Skin epidermis (tissue), 12 donors: ENCODE measurements at regions not wholly inside any gene's neighbourhood (a gene's known extent, or its start where the extent isn't known, plus 50 kb on each side); places are given as distances from the start of the nearest gene placed in this dataset.

Experiments
- H3K27ac ChIP-seq, 21 experiments: fragments of 200-600 bp; sonication (generic) in 11 of 21; one replicate each; pipeline ENCODE4 v1.5.0; 2020; ENCODE audit warnings: mild to moderate bottlenecking in 3 of 21, inconsistent platforms in 2 of 21, moderate library complexity in 2 of 21
- H3K4me3 ChIP-seq, 7 experiments: fragments of 200-600 bp; sonication (generic) in 2 of 7; one replicate each; pipeline ENCODE4 v1.5.0; 2020; ENCODE audit warnings: inconsistent platforms in 2 of 7, mild to moderate bottlenecking in 2 of 7, moderate library complexity in 1 of 7

GRCh38 chr15:61319892-61320291 is 90.8 kb upstream of the RORA start:
- no peak overlapping the region for H3K27ac ChIP-seq
- H3K4me3 ChIP-seq: no peak overlapping the region

GRCh38 chr15:61318802-61319525 is 89.9 kb upstream of the RORA start:
- Histone ChIP-seq H3K27ac (no peak overlapping the region), H3K4me3 (no peak overlapping the region)

GRCh38 chr15:61318301-61318700 is 89.2 kb upstream of the RORA start:
- H3K4me3 ChIP-seq: no peak overlapping the region
- no peak overlapping the region for H3K27ac ChIP-seq

GRCh38 chr15:61315471-61315870 is 86.4 kb upstream of the RORA start:
- Histone ChIP-seq H3K27ac (no peak overlapping the region), H3K4me3 (no peak overlapping the region)

- no peak overlapping the region for H3K27ac ChIP-seq
- H3K4me3 ChIP-seq: no peak overlapping the region
Measured at GRCh38 chr15:61314427-61314826, 85.3 kb upstream of the RORA start.

- Histone ChIP-seq H3K27ac (no peak overlapping the region), H3K4me3 (no peak overlapping the region)
Measured at GRCh38 chr15:61309617-61310016, 80.5 kb upstream of the RORA start.

GRCh38 chr15:61309031-61309511 is 80.0 kb upstream of the RORA start:
- Histone ChIP-seq H3K27ac (no peak overlapping the region), H3K4me3 (no peak overlapping the region)

- no peak overlapping the region for H3K27ac ChIP-seq
- no peak overlapping the region for H3K4me3 ChIP-seq
Measured at GRCh38 chr15:61308437-61308836, 79.3 kb upstream of the RORA start.

- H3K27ac ChIP-seq: no peak overlapping the region
Measured at GRCh38 chr15:61307474-61307873, 78.4 kb upstream of the RORA start.

GRCh38 chr15:61301701-61302100 is 72.6 kb upstream of the RORA start:
- H3K4me3 ChIP-seq: no peak overlapping the region
- H3K27ac ChIP-seq: no peak overlapping the region

More at GRCh38 chr15:61307474-61307873, 78.4 kb upstream of the RORA start:
- H3K4me3 ChIP-seq: no peak overlapping the region

GRCh38 chr15:61299075-61299763 is 70.1 kb upstream of the RORA start:
- Histone ChIP-seq H3K4me3 (no peak overlapping the region), H3K27ac (no peak overlapping the region)

- Histone ChIP-seq H3K27ac (no peak overlapping the region), H3K4me3 (no peak overlapping the region)
Measured at GRCh38 chr15:61295239-61295638, 66.1 kb upstream of the RORA start.

GRCh38 chr15:61282661-61283060 is 53.6 kb upstream of the RORA start:
- Histone ChIP-seq H3K4me3 (no peak overlapping the region), H3K27ac (no peak overlapping the region)

- no peak overlapping the region for H3K4me3 ChIP-seq
- H3K27ac ChIP-seq: no peak overlapping the region
Measured at GRCh38 chr15:61281328-61281727, 52.2 kb upstream of the RORA start.
